PC-9 (cell line): ENCODE measurements at regions not wholly inside any gene's neighbourhood (a gene's known extent, or its start where the extent isn't known, plus 50 kb on each side); places are given as distances from the start of the nearest gene placed in this dataset.

Experiments used
- BruUV-seq: library from RNA; stranded (reverse); fragments of 400-500 nt; replicated peaks from 2 replicates; lab custom pipeline; 2021; lab: Mats Ljungman, UMichigan
- CTCF ChIA-PET: fragments of 300-600 bp; sonication (Branson Sonifier 250); formaldehyde crosslinking; loops from one replicate; lab custom pipeline; 2022; ENCODE audit warnings: antibody characterized with exemption; lab: Charles Lee
- POLR2A ChIA-PET: fragments of 300-600 bp; sonication (Branson Sonifier 250); formaldehyde crosslinking; loops from one replicate; lab custom pipeline; 2022; ENCODE audit warnings: antibody characterized with exemption; ENCODE audit not compliant: unreplicated experiment; lab: Charles Lee
- DNase-seq, 2 experiments: peaks; one replicate each; pipeline versions ENCODE4 v3.0.0 to v3.0.0-alpha.2; 2015 to 2022; ENCODE audit warnings: mixed read lengths in 1 of 2
- H2AFZ ChIP-seq: fragments of 200-600 bp; sonication (generic); 2 replicates; pipeline ENCODE4 v1.8.1; 2017; ENCODE audit warnings: antibody characterized with exemption
- H3F3A ChIP-seq: fragments of 200-600 bp; sonication (generic); 2 replicates; pipeline ENCODE4 v1.8.1; 2017; ENCODE audit warnings: antibody characterized with exemption, mild to moderate bottlenecking, low read depth; ENCODE audit not compliant: insufficient read depth
- H3K27ac ChIP-seq: fragments of 200-600 bp; sonication (generic); 2 replicates; pipeline ENCODE4 v1.6.1; 2016; ENCODE audit warnings: mixed run types
- H3K27me3 ChIP-seq: fragments of 200-600 bp; sonication (generic); 2 replicates; pipeline ENCODE4 v1.6.1; 2016; ENCODE audit warnings: low read depth, mixed run types; ENCODE audit not compliant: insufficient read depth
- H3K36me3 ChIP-seq: fragments of 200-600 bp; sonication (generic); 2 replicates; pipeline ENCODE4 v1.6.1; 2016; ENCODE audit warnings: low read depth, mixed run types
- H3K4me1 ChIP-seq: fragments of 200-600 bp; sonication (generic); replicated peaks from 2 replicates; pipeline ENCODE4 v1.6.1; 2016; ENCODE audit warnings: mixed run types; ENCODE audit not compliant: insufficient read depth
- H3K4me2 ChIP-seq: fragments of 200-600 bp; sonication (generic); 2 replicates; pipeline ENCODE4 v1.6.1; 2017; ENCODE audit warnings: mixed run types
- H3K4me3 ChIP-seq: fragments of 200-600 bp; sonication (generic); 2 replicates; pipeline ENCODE4 v1.6.1; 2016; ENCODE audit warnings: mixed run types
- H3K79me2 ChIP-seq: fragments of 200-600 bp; sonication (generic); 2 replicates; pipeline ENCODE4 v1.6.1; 2017; ENCODE audit warnings: low read depth, mixed run types
- H3K9me2 ChIP-seq: fragments of 200-600 bp; sonication (generic); 2 replicates; pipeline ENCODE4 v1.8.1; 2017; ENCODE audit warnings: mild to moderate bottlenecking; ENCODE audit not compliant: insufficient read depth
- H3K9me3 ChIP-seq: fragments of 200-600 bp; sonication (generic); 2 replicates; pipeline ENCODE4 v1.8.1; 2016; ENCODE audit warnings: low read depth; ENCODE audit not compliant: insufficient read depth
- H4K20me1 ChIP-seq: fragments of 200-600 bp; sonication (generic); 2 replicates; pipeline ENCODE4 v1.8.1; 2017; ENCODE audit not compliant: insufficient read depth
- CTCF ChIP-seq: fragments of 200-600 bp; sonication (generic); conservative IDR thresholded peaks from 2 replicates; pipeline ENCODE4 v1.6.1; 2017; ENCODE audit warnings: mixed run types, antibody characterized with exemption, mild to moderate bottlenecking, moderate library complexity
- EZH2 ChIP-seq: fragments of 200-600 bp; sonication (generic); IDR thresholded peaks from 2 replicates; pipeline ENCODE4 v1.8.0; 2017; ENCODE audit warnings: antibody characterized with exemption, low read depth
- intact Hi-C: fragments of 100-400 bp; cut with micrococcal nuclease; formaldehyde crosslinking; loops from one replicate; pipeline ENCODE4 v1.10.0; 2022; ENCODE audit not compliant: unreplicated experiment

DNA sequence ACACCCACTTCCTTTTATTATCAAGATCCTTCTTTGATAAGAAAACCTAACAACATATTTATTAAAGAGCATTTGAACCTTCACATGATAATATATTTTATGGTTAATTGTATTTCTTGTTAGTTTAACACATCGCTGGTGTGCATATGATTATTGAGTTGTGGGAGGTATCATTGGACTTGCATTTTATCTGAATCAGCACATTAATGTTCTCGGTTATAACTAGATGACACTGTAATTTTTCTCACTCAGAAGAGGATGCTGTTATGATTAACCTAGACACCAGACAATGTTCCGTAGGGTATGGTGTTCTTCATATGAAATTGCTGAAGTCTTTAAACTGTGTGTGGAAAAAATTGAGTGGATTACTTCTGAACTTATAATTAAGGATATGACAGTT is 1188.3 kb upstream of the EPHA6 start:
- ChIA-PET CTCF (interaction anchor here (0.5 kb wide), 1 partner anchor 152 kb away, joined by 4 read pairs; no protein-coding TSS in a partner anchor), POLR2A (no interaction called here)
- Histone ChIP-seq H4K20me1 (no peaks in the 10 kb centered on the region), H3K9me2 (no peaks in the 10 kb centered on the region), H3K4me2 (no peak overlapping the region), H3F3A (no peaks in the 10 kb centered on the region), H3K27ac (no peak overlapping the region), H3K79me2 (no peaks in the 10 kb centered on the region), H3K9me3 (no peaks in the 10 kb centered on the region; the same call in 1 of the 2 replicates), H2AFZ (no peak overlapping the region), H3K4me1 (no peaks in the 10 kb centered on the region), H3K27me3 (no peaks in the 10 kb centered on the region), H3K36me3 (no peaks in the 10 kb centered on the region), H3K4me3 (no peak overlapping the region)
- intact Hi-C loops, result no loop called here
- no peak for DNase-seq
- BruUV-seq, result no TSS peak
- TF ChIP-seq EZH2 (no peak), CTCF (no peak)

GRCh38 chr3:95627293-95627692 is 1187.1 kb upstream of the EPHA6 start:
- Histone ChIP-seq H3K9me2 (no peaks in the 10 kb centered on the region), H3K4me2 (no peak overlapping the region), H4K20me1 (no peaks in the 10 kb centered on the region), H3K27me3 (no peaks in the 10 kb centered on the region), H3K4me3 (no peak overlapping the region), H3K9me3 (no peaks in the 10 kb centered on the region; the same call in 1 of the 2 replicates), H3K79me2 (no peaks in the 10 kb centered on the region), H2AFZ (no peak overlapping the region), H3K27ac (no peak overlapping the region), H3F3A (no peaks in the 10 kb centered on the region), H3K36me3 (no peaks in the 10 kb centered on the region), H3K4me1 (no peaks in the 10 kb centered on the region)
- ChIA-PET CTCF (no interaction called here), POLR2A (no interaction called here)
- no TSS peak for BruUV-seq
- intact Hi-C loops, result no loop called here
- TF ChIP-seq CTCF (no peak), EZH2 (no peak)
- DNase-seq, result no peak

- CTCF ChIA-PET, result no interaction called here
- POLR2A ChIA-PET, result no interaction called here
Measured at GRCh38 chr3:95627697-95628096, 1186.7 kb upstream of the EPHA6 start.

More at GRCh38 chr3:95627697-95628096, 1186.7 kb upstream of the EPHA6 start:
- no peak for DNase-seq
- Histone ChIP-seq H3F3A (no peaks in the 10 kb centered on the region), H3K27me3 (no peaks in the 10 kb centered on the region), H3K4me1 (no peaks in the 10 kb centered on the region), H2AFZ (no peak overlapping the region), H3K79me2 (no peaks in the 10 kb centered on the region), H4K20me1 (no peaks in the 10 kb centered on the region), H3K4me2 (no peak overlapping the region), H3K9me2 (no peaks in the 10 kb centered on the region), H3K4me3 (no peak overlapping the region), H3K36me3 (no peaks in the 10 kb centered on the region), H3K27ac (no peak overlapping the region), H3K9me3 (no peaks in the 10 kb centered on the region; the same call in 1 of the 2 replicates)
- no TSS peak for BruUV-seq
- intact Hi-C loops, result no loop called here
- TF ChIP-seq EZH2 (no peak), CTCF (no peak)
